ENCODE measurements at regions not wholly inside any gene's neighbourhood (a gene's known extent, or its start where the extent isn't known, plus 50 kb on each side); places are given as distances from the start of the nearest gene placed in this dataset.

DNA sequence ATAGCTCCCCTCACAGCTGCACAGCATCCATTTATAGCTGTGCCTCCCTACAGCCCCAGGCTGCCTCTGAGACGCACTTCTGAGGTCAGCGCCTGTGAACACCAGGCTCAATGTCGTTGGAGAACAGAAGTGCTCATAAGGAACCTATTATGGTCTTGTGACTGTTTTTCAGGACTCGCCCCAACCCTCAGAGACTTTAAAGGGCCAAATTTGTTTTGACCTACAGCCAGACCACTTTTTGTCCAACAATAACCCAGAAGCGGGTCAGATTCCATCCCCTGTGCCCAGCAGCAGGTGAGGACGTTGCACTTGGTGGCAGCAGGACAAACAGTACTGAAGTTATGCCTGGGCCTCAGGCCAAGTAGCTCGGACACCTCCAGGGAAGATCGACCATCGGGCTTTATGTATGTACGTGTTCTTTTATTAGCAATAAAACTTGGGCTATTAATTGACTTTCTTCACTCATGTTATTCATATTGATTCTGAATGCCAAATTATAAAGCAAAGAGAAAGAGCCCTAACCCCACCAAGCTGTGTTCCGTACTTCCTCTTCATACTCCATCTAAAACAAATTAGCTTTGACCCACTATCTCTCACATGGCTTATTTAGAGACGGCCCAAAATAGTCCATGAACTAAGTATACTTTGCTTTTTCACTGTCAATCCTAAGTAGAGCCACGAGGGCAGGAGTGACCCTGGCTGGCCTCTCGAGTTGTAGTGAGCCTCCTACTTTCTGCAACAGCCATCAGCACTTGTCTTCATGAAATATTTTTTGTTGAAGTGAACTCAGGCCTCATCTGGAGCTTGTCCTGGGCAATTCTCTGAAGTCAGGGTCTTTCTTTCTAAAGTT is 92.3 kb upstream of the PAX6 start:
- TF ChIP-seq CTCF (IDR thresholded peaks at IDR 0.05; ENCODE audit: control extremely low read depth in 1 of 3, insufficient read depth in 1 of 3, low read depth in 1 of 3, low read length in 3 of 3) (no peak), MAFK (IDR thresholded peaks at IDR 0.05; ENCODE audit: low read depth, low read length) (no peak), EP300 (IDR thresholded peaks at IDR 0.05; ENCODE audit: borderline replicate concordance in 1 of 2, low read depth in 2 of 2, low read length in 2 of 2) (no peak), SIN3A (conservative IDR thresholded peaks at IDR 0.05 in 1 of 2, IDR thresholded peaks at IDR 0.05 in 1 of 2; ENCODE audit: low read depth in 1 of 2, low read length in 2 of 2) (no peak), CEBPB (IDR thresholded peaks at IDR 0.05; ENCODE audit: low read depth, low read length) (no peak), EZH2 (IDR thresholded peaks at IDR 0.05; ENCODE audit: low read depth, low read length, severe bottlenecking) (no peak)
- TF ChIP-seq, protein P1, sequence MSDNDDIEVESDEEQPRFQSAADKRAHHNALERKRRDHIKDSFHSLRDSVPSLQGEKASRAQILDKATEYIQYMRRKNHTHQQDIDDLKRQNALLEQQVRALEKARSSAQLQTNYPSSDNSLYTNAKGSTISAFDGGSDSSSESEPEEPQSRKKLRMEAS (IDR thresholded peaks at IDR 0.05): no peak

All from H1 (cell line).